ENCODE measurements at regions not wholly inside any gene's neighbourhood (a gene's known extent, or its start where the extent isn't known, plus 50 kb on each side); places are given as distances from the start of the nearest gene placed in this dataset.

GRCh38 chr4:8672486-8672885, 79.9 kb downstream of the CPZ start:
- no peak for TF ChIP-seq CTCF (IDR thresholded peaks at IDR 0.05)
- TF ChIP-seq POLR2AphosphoS5 (IDR thresholded peaks at IDR 0.05) = no peak

Data from upper lobe of left lung (tissue), 4 donors.